HG03575 (cell line): ENCODE measurements at regions not wholly inside any gene's neighbourhood (a gene's known extent, or its start where the extent isn't known, plus 50 kb on each side); places are given as distances from the start of the nearest gene placed in this dataset.
"Not testable (repeated sequence)": the region's sequence is repeated elsewhere in the genome, so short reads cannot be mapped to it uniquely, and the experiment has no call there.

Experiments
- ATAC-seq: cut with Tn5 transposase; IDR thresholded peaks from one replicate; pipeline ENCODE4 v1.9.1; 2021; ENCODE audit not compliant: unreplicated experiment, insufficient number of reproducible peaks, low FRiP score; ENCODE audit errors: extremely low read depth

DNA sequence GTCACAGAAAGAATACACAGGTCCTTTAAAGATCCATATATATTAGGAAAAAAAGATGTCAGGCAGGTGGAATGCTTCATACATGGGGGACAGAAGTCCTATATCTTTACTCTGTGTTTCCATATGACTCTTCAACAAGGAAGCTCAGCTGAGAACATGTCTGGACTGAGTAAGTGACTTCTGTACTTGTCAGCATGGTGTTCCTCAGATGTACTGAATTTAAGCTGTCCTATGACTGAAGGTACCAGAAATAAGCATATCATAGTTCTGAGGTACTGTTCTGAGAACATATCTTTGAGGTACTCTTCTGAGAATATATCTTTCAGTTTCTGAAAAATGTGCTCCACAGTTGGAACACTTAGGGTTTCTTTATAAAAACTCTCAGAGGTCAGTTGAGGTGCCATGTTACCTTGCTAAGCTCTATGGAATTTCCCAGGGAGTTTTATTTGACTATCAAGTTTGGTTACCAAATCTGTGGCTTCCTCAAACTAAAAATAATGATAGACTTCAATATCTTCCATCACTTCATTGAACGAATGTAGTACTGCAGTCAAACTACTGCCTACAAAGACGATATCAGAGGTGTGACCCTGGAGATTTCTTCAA, 597.2 kb upstream of the GNPDA2 start:
- no peak for ATAC-seq

DNA sequence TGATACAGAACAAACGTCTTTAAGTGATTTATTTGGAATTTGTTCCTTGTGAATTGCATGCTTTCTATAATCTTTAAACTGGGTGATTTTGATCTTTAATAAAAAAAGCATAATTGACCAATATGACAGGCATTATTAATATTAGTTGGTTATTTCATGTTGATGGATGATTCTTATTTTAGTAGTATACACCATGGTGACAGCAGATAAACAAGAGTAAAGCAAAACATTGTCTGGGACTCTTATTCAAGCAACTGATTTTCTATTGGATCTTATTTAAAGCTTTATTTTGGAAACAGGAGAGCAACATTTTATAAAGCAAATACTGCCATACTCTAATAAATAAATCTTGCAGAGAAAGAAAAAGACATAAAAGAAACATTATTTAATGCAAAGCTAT, 591.4 kb upstream of the GNPDA2 start:
- no peak for ATAC-seq

DNA sequence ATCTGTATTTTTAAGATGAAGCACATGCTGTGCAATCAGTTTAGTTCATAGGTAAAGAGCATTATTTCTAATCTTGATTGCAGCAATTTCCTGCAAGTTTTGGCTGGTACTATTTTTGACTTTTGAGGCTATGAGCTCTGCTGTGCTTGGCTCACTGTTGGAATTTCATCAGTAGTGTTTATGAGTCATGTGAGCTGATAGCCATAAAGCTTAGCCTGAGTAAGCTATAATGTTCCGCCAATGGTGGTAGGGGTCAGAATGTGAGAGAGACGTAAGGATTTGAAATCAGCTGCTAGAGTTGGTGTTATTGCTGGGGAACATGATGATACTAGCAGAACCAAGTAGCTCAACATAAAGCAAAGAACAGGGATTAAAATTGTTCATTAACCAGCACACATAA, 590.9 kb upstream of the GNPDA2 start:
- ATAC-seq, result no peak

DNA sequence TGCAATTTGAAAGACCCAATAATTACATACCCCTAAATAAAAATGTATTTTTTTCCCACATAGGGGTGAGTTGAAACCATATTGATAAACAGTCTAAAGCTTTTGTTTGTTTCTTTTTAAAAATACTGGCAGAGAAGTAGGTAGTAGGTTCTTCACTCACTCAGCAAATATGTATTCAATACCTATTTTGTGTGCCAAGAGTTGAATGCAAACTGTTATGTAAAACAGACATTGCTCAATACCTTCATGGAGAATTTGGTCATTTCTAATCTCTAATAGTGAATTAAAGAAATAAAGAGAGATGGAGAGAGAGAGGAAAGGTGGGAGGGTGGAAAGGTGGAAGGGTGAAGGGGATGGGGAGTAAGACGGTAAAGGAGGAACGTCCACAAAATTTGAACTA, 589.9 kb upstream of the GNPDA2 start:
- ATAC-seq, result no peak

DNA sequence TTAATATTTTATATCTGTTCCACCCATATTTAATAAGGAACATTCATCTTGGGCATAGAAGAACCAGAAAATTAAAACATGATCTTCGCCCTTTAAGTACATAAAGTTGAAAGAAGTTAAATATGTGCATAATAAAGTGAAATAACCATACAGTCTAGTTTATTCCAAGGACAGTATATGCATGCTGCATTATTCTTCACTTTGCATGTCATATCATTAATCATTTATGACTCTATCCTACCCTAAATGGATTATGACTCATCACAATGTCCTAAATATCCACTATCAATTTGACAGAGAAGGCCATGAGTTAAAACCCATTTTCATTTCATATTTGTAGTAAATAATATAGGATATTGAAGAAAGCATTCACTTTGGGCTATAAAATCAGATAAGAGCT, 576.5 kb upstream of the GNPDA2 start:
- no peak for ATAC-seq

DNA sequence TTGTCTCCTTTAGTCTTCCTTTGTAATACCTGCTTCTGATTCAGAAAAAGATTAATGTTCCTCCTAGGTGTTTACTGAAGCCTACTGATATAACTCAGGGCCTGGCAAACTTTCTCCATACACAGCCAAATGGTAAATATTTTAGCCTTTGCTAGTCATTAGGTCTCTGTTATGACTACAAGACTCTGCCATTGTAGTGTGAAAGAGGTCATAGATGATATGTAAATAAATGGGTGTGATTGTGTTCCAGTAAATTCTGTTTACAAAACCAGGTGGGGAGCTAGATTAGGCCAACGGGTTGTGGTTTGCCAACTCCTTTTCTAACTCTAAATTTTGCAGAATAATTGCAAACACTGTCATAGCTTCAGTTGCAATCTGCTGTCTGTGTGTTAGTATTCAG, 568.1 kb upstream of the GNPDA2 start:
- ATAC-seq, result no peak

DNA sequence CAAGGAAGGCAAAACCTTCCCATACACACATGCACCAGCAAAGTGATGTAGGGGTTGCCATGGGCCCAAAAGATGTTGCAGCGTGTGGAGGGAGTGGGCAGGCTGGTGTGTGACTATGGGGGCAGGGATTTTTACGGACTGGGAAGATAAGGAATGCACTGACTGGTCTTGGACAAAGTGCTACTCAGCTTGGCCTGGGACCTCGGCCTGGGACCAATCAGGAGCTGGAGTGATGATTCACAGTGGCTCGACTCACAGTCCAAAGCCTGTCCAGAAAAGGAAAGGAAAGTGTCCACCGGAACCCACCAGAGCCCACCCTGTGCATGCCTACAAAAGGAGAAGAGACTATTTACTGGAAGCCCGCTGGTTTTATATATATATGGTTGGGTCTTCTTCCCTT, 567.0 kb upstream of the GNPDA2 start:
- ATAC-seq, result no peak

DNA sequence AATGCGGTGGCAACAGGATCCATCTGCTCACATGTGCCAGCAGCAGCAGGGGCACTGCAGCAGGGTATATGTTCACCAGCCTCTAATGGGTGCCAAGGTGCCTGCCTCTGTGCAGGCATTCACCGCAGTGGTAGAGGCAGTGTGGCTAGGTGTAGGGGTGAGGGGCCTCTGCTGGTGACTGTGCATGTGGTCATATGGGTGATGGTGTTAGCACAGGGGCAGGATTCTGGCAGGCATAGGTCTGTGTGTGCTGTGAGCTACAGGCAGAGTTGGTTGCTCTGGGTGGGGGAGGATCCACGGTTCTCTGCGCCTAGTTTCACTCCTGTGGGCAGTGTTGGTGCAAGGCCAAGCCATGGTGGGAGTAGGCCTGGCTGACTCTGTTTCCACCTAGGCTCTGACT, 566.5 kb upstream of the GNPDA2 start:
- no peak for ATAC-seq

DNA sequence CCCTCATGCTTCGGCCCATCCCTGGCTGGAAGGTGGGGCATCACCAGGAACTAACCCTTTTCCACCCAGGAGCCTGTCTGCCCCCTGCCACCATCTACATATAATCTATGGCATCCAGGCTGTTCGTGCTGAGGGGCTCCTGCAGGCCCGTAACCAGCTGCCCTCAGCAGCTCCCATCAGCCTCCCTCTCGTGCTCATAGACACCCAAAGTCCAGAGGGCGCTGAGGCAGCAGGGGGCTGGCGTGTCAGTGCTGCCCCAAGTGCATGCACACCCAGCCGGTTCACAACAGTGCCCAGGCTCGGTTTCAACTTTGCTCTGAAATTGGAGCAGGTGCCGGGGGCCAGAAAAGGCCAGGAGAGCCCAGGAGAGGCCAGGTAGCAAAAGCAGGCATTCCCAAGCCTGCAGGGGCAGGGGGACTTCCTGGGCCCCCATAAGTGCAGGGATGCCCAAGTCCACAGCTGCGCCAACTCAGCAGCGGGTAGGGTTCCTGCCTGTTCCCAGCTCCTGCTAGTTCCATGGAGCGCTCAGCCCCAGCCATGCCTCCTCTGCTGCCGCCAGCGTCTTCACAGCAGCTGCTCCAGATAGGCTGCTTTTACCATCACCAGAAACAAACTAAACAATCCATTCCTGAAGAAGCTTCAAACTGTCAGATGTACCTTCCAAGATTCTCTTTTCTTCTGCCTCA, 558.2 kb upstream of the GNPDA2 start:
- ATAC-seq, result no peak

DNA sequence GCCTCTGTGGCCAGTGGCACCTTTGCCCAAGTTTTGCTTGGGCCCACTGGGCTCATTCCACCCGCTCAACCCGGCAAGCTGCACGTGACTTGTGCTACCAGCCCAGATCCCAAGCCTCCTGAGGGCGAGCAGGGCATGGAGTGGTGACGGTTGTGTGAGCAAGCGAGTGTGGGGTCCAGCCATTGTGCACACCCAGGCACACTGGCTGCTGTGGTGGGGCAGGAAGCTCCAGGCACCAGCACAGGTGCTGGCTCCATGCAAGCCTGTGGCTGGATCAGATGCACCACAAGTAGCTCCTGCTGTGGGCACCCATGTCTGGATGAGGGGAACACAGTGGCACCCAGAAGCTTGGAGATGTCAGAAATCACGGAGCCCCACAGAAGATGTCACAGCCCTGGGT, 557.0 kb upstream of the GNPDA2 start:
- no peak for ATAC-seq

DNA sequence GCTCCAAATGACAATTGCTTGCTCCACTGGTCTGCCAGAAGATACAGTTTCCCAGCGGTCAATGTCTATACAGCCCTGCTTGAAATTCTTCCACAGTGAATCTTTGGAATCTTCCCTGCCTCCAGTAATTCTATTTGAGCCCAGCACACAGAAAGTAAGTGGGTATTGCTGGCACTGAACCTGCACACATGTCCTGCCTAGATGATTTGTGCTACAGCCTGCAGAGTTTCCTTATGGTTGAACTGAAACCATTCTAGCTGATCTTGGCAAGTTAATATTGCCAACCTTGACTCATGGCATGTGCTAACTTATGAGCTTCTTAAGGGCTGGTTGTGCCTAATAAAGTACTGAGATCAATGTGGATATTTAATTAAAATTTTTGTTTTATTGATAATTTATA, 553.8 kb upstream of the GNPDA2 start:
- ATAC-seq, result no peak

DNA sequence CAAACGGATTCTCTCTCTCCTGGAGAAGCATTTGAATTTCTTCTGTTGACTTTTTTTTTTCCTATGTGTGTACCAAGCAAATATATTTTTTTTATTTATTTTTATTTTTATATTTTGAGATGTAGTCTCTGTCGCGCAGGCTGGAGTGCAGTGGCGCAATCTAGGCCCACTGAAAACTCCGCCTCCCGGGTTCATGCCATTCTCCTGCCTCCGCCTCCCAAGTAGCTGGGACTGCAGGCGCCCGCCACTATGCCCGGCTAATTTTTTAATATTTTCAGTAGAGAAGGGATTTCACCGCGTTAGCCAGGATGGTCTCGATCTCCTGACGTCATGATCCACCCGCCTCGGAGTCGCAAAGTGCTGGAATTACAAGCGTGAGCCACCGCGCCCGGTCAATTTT, 549.5 kb upstream of the GNPDA2 start:
- ATAC-seq, result no peak

DNA sequence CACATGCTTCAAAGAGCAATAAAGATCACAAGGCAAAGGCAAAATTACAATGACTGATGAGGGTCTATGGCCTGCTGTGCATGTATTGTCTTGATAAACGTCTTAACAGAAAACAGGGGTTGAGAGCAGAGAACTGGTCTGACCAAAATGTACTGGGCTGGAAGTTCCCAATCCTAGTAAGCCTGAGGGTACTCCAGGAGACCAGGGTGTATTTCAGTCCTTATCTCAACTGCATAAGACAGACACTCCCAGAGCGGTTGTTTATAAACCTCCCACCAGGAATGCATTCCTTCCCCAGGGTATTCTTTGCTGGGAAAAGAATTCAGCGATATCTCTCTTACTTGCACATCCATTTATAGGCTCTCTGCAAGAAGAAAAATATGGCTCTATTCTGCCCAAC, 521.8 kb upstream of the GNPDA2 start:
- ATAC-seq, result not testable (repeated sequence)

DNA sequence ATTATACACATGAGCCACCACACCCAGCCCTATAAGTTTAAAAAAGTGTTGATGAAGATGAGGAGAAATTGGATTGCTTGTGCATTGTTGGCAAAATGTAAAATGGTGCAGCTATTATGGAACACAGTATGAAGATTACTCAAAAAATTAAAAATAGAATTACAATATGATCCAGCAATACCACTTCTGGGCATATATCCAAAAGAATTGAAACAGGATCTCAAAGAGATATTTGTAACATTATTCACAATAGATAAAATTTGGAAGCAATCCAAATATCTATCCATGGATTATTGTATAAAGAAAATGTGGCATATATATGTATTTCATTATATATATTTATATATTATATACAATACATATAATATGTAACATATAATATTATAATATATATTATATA, 515.6 kb upstream of the GNPDA2 start:
- no peak for ATAC-seq

DNA sequence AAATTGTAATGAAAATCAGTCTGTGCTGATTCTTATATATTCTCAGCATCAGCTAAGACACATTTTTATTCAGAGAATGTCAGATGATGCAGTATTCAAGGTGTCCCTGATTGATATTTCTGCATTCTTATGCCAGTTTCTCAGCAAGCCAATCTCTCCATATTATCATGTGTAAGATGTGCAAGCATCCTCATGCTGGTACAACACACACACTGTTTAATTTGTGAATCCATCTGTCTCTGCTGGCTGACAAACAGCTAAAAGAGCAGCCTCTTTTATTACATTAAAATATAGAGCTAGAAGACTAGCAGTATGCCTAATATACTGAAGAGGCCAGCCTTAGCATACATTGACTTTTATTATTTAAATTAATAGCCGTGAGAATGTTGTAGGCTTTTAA, 502.9 kb upstream of the GNPDA2 start:
- no peak for ATAC-seq

DNA sequence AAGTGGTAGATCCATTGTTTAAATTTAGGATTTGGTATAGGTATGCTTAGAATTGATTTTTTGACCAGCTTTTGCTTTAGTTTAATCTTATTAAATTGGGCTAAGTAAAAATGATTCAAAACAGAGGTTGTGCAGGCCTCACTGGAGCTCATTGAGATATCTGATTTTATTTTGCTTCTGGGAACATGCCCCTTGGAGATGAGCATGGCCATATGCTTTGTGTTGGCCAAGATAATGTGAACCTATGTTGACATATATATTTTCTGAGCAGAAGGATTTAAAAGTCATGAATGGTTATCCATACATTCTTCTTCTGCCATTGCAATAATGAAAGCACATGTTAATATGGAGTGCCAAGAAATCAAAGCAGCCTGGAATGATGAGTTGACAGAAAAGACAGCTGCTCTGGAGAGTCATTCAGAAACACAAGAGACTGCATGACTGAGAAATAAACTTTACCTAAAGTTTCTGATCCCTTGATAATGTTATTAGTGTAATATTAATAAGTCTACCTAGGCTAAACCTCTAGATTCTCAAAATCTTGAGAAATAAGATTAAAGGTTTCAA, 489.7 kb upstream of the GNPDA2 start:
- no peak for ATAC-seq

DNA sequence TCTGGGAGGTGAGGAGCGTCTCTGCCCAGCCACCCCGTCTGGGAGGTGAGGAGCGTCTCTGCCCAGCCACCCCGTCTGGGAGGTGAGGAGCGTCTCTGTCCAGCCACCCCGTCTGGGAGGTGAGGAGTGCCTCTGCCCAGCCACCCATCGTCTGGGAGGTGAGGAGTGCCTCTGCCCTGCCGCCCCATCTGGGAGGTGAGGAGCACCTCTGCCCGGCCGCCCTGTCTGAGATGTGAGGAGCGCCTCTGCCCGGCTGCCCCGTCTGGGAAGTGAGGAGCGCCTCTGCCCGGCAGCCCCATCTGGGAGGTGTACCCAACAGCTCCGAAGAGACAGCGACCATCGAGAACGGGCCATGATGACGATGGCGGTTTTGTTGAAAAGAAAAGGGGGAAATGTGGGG, 482.1 kb upstream of the GNPDA2 start:
- not testable (repeated sequence) for ATAC-seq

DNA sequence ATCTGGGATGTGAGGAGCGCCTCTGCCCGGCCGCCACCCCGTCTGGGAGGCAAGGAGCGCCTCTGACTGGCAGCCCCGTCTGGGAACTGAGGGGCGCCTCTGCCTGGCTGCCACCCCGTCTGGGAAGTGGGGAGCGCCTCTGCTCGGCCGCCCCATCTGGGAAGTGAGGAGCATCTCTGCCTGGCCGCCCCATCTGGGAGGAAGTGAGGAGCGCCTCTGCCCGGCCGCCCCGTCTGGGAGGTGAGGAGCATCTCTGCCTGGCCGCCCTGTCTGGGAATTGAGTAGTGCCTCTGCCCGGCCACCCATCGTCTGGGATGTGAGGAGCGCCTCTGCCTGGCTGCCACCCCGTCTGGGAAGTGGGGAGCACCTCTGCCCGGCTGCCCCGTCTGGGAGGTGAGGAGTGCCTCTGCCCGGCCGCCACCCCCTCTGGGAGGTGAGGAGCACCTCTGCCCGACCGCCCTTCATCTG, 481.5 kb upstream of the GNPDA2 start:
- ATAC-seq, result not testable (repeated sequence)

DNA sequence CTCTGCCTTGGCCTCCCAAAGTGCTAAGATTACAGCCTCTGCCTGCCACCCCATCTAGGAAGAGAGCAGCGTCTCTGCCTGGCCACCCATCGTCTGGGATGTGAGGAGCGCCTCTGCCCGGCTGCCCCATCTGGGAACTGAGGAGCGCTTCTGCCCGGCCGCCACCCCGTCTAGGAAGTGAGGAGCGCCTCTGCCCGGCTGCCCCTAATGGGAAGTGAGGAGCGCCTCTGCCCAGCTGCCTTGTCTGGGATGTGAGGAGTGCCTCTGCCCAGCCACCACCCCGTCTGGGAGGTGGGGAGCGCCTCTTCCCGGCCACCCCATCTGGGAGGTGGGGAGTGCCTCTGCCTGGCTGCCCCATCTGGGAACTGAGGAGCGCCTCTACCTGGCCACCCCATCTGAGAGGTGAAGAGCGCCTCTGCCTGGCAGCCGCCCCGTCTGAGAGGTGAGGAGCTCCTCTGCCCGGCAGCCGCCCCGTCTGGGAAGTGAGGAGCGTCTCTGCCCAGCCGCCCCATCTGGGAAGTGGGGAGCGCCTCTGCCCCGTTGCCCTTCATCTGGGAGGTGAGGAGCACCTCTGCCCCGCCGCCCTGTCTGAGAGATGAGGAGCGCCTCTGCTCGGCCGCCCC, 481.0 kb upstream of the GNPDA2 start:
- ATAC-seq, result not testable (repeated sequence)

DNA sequence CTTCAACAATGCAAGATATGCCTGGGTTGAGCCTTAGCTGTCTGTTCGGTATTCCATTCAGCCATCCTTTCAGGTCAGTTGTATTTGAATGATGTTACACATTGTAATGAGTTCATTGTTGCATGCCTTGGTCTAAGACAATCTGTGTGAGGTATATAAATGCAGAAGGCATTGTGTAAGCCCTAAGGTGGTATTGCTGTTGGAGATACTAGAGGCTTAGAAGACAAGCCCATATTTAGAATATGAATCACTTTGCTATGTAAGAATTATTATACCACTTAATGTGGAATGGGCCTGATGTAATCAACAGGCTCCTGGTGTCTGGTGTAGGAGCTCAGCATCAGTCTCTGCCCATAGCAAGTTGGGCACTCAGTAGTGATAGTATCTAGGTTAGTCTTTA, 473.4 kb upstream of the GNPDA2 start:
- ATAC-seq, result no peak
